ENCODE measurements at regions not wholly inside any gene's neighbourhood (a gene's known extent, or its start where the extent isn't known, plus 50 kb on each side); places are given as distances from the start of the nearest gene placed in this dataset.

- H3K4me3 ChIP-seq (ENCODE audit: low read depth, low read length): no peak overlapping the region
- no peak for DNase-seq (ENCODE audit: low read depth)
- TF ChIP-seq CTCF (IDR thresholded peaks at IDR 0.05; ENCODE audit: insufficient read depth, low read depth, low read length, missing control alignments): no peak
These were observed 510.2 kb downstream of the RPS24 start for GRCh38 chr10:78543749-78544362.

- TF ChIP-seq CTCF (IDR thresholded peaks at IDR 0.05; ENCODE audit: insufficient read depth, low read depth, low read length, missing control alignments): no peak
- no peak for DNase-seq (ENCODE audit: low read depth)
- H3K4me3 ChIP-seq (ENCODE audit: low read depth, low read length): no peak overlapping the region
These were observed 510.9 kb downstream of the RPS24 start for GRCh38 chr10:78544423-78545090.

GRCh38 chr10:78545756-78546155 lies 512.1 kb downstream of the RPS24 start:
- TF ChIP-seq CTCF (IDR thresholded peaks at IDR 0.05; ENCODE audit: insufficient read depth, low read depth, low read length, missing control alignments): no peak
- DNase-seq (ENCODE audit: low read depth): no peak

GRCh38 chr10:78547397-78547796 lies 513.7 kb downstream of the RPS24 start:
- no peak overlapping the region for H3K4me3 ChIP-seq (ENCODE audit: low read depth, low read length)
- TF ChIP-seq CTCF (IDR thresholded peaks at IDR 0.05; ENCODE audit: insufficient read depth, low read depth, low read length, missing control alignments): no peak
- DNase-seq (ENCODE audit: low read depth): no peak

More at GRCh38 chr10:78545756-78546155, 512.1 kb downstream of the RPS24 start:
- H3K4me3 ChIP-seq (ENCODE audit: low read depth, low read length): no peak overlapping the region

GRCh38 chr10:78547905-78548304 lies 514.2 kb downstream of the RPS24 start:
- no peak for TF ChIP-seq CTCF (IDR thresholded peaks at IDR 0.05; ENCODE audit: insufficient read depth, low read depth, low read length, missing control alignments)
- DNase-seq (ENCODE audit: low read depth): no peak

GRCh38 chr10:78548369-78548768 lies 514.7 kb downstream of the RPS24 start:
- H3K4me3 ChIP-seq (ENCODE audit: low read depth, low read length): no peak overlapping the region
- DNase-seq (ENCODE audit: low read depth): no peak
- no peak for TF ChIP-seq CTCF (IDR thresholded peaks at IDR 0.05; ENCODE audit: insufficient read depth, low read depth, low read length, missing control alignments)

More at GRCh38 chr10:78547905-78548304, 514.2 kb downstream of the RPS24 start:
- no peak overlapping the region for H3K4me3 ChIP-seq (ENCODE audit: low read depth, low read length)

Data from GM12865 (cell line).